GM23338 (cell line): ENCODE measurements at regions not wholly inside any gene's neighbourhood (a gene's known extent, or its start where the extent isn't known, plus 50 kb on each side); places are given as distances from the start of the nearest gene placed in this dataset.

Experiments used
- CREB1 ChIP-seq: fragments of 250-450 bp; sonication (Bioruptor Pico); IDR thresholded peaks from 2 replicates; pipeline ENCODE4 v1.5.0; 2020; ENCODE audit warnings: low read depth, mild to moderate bottlenecking, moderate library complexity
- CTCF ChIP-seq, 2 experiments: fragments of 200-600 bp in 1 of 2; sonication (generic) in 1 of 2; conservative IDR thresholded peaks; 2 replicates each; pipeline versions ENCODE4 v1.5.1 to v1.6.1; 2016 to 2017; ENCODE audit warnings: antibody characterized with exemption in 2 of 2, low read depth in 2 of 2, mild to moderate bottlenecking in 2 of 2, moderate library complexity in 1 of 2
- ETS1 ChIP-seq: IDR thresholded peaks from 2 replicates; pipeline ENCODE4 v1.6.1; 2016; ENCODE audit warnings: antibody characterized with exemption
- JUNB ChIP-seq: IDR thresholded peaks from one replicate; pipeline ENCODE4 v1.6.1; 2016; ENCODE audit warnings: antibody characterized with exemption; ENCODE audit not compliant: unreplicated experiment
- POLR2AphosphoS5 ChIP-seq: IDR thresholded peaks from 2 replicates; pipeline ENCODE4 v1.6.1; 2016; ENCODE audit warnings: antibody characterized with exemption, low read depth
- REST ChIP-seq: IDR thresholded peaks from one replicate; pipeline ENCODE4 v1.6.1; 2018; ENCODE audit warnings: antibody characterized with exemption; ENCODE audit not compliant: unreplicated experiment

- no peak for TF ChIP-seq POLR2AphosphoS5
- TF ChIP-seq JUNB: no peak
- TF ChIP-seq ETS1: no peak
- TF ChIP-seq REST: no peak
- no peak for TF ChIP-seq CREB1 (CRISPR knock-in tag)
- no peak for TF ChIP-seq CTCF (conservative IDR thresholded peaks at IDR 0.05; ENCODE audit: low read depth in 2 of 2)
Observed at GRCh38 chr11:38438091-38438490, 1840.1 kb upstream of the RAG2 start.
